ENCODE measurements at regions not wholly inside any gene's neighbourhood (a gene's known extent, or its start where the extent isn't known, plus 50 kb on each side); places are given as distances from the start of the nearest gene placed in this dataset.

DNA sequence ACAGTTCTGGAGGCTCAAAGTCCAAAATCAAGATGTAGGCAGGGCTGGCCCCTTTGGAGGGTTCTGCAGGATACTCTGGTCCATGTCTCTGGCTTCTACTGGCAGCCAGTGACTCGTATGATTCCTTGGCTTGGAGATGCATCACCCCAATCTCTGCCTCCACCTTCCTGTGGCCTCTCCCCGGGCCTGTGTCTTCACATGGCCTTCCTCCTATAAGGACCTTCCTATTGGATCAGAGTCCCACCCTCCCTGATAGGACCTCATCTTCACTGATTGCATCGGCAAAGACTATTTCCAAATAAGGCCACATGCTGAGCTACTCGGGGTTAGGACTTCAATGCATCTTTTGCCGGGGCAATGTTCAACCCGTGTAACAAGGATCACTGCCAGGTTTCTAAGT lies 509.0 kb downstream of the CD83 start:
- Mint-ChIP-seq H3K9me3 (ENCODE audit: low read depth, unreplicated experiment) (no peaks in the 10 kb centered on the region), H3K4me1 (ENCODE audit: low read depth, unreplicated experiment) (no peaks in the 10 kb centered on the region), H3K27ac (ENCODE audit: unreplicated experiment) (no peak overlapping the region), H3K27me3 (ENCODE audit: unreplicated experiment) (peaks cover 29% of the 10 kb centered on the region), H3K36me3 (ENCODE audit: insufficient read depth, unreplicated experiment) (no peaks in the 10 kb centered on the region), H3K4me3 (ENCODE audit: low read depth, unreplicated experiment) (no peak overlapping the region)
- intact Hi-C loops (cut with micrococcal nuclease; ENCODE audit: unreplicated experiment), result no loop called here
- TF ChIP-seq, protein P1, sequence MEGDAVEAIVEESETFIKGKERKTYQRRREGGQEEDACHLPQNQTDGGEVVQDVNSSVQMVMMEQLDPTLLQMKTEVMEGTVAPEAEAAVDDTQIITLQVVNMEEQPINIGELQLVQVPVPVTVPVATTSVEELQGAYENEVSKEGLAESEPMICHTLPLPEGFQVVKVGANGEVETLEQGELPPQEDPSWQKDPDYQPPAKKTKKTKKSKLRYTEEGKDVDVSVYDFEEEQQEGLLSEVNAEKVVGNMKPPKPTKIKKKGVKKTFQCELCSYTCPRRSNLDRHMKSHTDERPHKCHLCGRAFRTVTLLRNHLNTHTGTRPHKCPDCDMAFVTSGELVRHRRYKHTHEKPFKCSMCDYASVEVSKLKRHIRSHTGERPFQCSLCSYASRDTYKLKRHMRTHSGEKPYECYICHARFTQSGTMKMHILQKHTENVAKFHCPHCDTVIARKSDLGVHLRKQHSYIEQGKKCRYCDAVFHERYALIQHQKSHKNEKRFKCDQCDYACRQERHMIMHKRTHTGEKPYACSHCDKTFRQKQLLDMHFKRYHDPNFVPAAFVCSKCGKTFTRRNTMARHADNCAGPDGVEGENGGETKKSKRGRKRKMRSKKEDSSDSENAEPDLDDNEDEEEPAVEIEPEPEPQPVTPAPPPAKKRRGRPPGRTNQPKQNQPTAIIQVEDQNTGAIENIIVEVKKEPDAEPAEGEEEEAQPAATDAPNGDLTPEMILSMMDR (IDR thresholded peaks at IDR 0.05; ENCODE audit: unreplicated experiment), result no peak
- DNase-seq, result no peak
- BruUV-seq (replicated peaks), result no TSS peak
- CTCF ChIA-PET, result no interaction called here

DNA sequence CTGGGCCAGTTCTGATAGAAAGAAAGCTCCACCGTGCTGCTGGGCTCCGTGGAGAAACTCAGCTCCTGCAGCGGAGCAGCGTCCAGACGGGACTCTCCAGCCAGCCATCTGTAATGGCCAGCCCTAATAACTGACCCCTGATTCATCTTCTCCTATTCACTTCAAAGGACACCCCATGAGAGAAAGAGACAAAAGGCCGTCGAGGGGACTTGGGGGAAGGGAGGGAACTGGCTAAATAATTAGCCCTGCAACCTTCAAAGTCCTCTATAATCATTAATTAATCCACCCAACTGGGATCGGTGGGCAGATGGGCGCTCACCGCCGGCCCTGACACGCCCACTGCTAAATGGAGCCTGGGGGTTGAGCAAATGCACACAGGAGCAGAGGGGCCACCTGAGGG lies 512.4 kb downstream of the CD83 start:
- no peak overlapping the region for H3K27ac Mint-ChIP-seq (ENCODE audit: unreplicated experiment)
- CTCF ChIA-PET, result no interaction called here
- intact Hi-C loops (cut with micrococcal nuclease; ENCODE audit: unreplicated experiment), result no loop called here
- H3K4me3 Mint-ChIP-seq (ENCODE audit: low read depth, unreplicated experiment), result no peak overlapping the region
- no peaks in the 10 kb centered on the region for H3K4me1 Mint-ChIP-seq (ENCODE audit: low read depth, unreplicated experiment)
- TF ChIP-seq, protein P1 (IDR thresholded peaks at IDR 0.05; ENCODE audit: unreplicated experiment), result no peak
- peaks cover 38% of the 10 kb centered on the region for H3K27me3 Mint-ChIP-seq (ENCODE audit: unreplicated experiment)
- BruUV-seq (replicated peaks), result no TSS peak
- no peaks in the 10 kb centered on the region for H3K36me3 Mint-ChIP-seq (ENCODE audit: insufficient read depth, unreplicated experiment)
- no peaks in the 10 kb centered on the region for H3K9me3 Mint-ChIP-seq (ENCODE audit: low read depth, unreplicated experiment)
- DNase-seq, result no peak

DNA sequence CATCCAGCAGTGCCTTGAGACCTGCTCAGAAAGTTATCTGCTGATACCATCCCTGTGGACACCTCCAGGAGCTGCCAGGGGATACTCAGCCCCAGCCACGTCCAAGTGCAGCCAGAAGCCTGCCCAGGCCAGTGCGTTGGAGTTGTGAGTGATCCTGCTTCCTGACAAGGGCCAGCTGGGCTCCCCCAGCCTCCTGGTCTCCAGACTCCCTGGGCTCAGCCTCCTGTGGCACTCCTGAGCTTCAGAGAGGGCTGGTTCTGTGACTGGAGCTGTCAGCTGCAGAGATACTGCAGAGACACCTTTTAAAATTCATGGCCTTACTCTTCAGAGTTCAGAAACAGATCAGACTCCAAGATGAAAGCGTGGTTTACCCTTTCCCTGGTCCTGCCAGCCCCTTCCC lies 515.9 kb downstream of the CD83 start:
- peaks cover 38% of the 10 kb centered on the region for H3K27me3 Mint-ChIP-seq (ENCODE audit: unreplicated experiment)
- H3K36me3 Mint-ChIP-seq (ENCODE audit: insufficient read depth, unreplicated experiment), result no peaks in the 10 kb centered on the region
- TF ChIP-seq, protein P1 (IDR thresholded peaks at IDR 0.05; ENCODE audit: unreplicated experiment), result no peak
- BruUV-seq (replicated peaks), result no TSS peak
- CTCF ChIA-PET, result no interaction called here
- no peak overlapping the region for H3K4me3 Mint-ChIP-seq (ENCODE audit: low read depth, unreplicated experiment)
- no peaks in the 10 kb centered on the region for H3K9me3 Mint-ChIP-seq (ENCODE audit: low read depth, unreplicated experiment)
- intact Hi-C loops (cut with micrococcal nuclease; ENCODE audit: unreplicated experiment), result no loop called here
- H3K4me1 Mint-ChIP-seq (ENCODE audit: low read depth, unreplicated experiment), result peaks cover under 1% of the 10 kb centered on the region
- DNase-seq, result no peak
- H3K27ac Mint-ChIP-seq (ENCODE audit: unreplicated experiment), result no peak overlapping the region

DNA sequence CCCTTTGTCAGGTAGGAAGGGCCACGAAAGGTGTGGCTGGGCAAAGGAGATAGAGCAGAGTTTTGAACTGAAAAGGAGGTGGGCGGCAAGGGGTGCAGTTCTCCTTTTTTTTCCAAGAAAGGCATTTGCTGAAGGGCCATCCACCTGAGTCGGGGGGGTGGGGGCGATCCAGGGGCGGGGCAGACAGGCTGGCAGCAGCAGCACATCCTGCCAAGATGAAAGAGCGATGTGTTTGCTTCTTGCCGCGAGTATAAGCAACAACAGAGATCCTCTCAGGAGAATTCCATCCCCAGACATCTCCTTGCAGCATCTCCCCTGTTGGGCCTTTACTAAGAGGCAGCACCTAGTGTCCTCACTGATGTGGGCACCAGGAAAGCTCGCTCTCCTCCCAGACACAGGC lies 516.5 kb downstream of the CD83 start:
- Mint-ChIP-seq H3K4me3 (ENCODE audit: low read depth, unreplicated experiment) (no peak overlapping the region), H3K9me3 (ENCODE audit: low read depth, unreplicated experiment) (no peaks in the 10 kb centered on the region), H3K36me3 (ENCODE audit: insufficient read depth, unreplicated experiment) (no peaks in the 10 kb centered on the region), H3K27ac (ENCODE audit: unreplicated experiment) (no peak overlapping the region), H3K4me1 (ENCODE audit: low read depth, unreplicated experiment) (peaks cover 6% of the 10 kb centered on the region), H3K27me3 (ENCODE audit: unreplicated experiment) (peaks cover 32% of the 10 kb centered on the region)
- TF ChIP-seq, protein P1 (IDR thresholded peaks at IDR 0.05; ENCODE audit: unreplicated experiment), result no peak
- no peak for DNase-seq
- intact Hi-C loops (cut with micrococcal nuclease; ENCODE audit: unreplicated experiment), result no loop called here
- BruUV-seq (replicated peaks), result no TSS peak
- CTCF ChIA-PET, result no interaction called here

DNA sequence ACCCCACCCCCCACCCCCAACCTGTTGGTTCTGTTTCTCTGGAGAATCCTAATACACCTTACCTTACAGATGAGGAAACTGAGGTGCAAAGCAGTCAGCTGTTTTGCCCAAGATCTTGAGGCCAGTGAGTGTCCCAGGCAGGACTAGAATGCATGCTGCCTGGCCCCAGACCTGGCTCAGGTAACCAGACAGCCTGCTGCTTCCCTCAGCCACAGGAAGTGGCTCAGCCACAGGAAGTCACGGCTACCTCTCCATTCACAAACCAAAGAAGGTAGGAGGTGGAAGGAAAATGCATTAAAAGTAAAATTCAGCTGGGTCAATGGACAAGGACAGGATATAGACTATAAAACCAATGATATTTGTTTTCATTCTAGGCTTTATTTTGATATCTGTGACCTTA lies 517.6 kb downstream of the CD83 start:
- no peak overlapping the region for H3K27ac Mint-ChIP-seq (ENCODE audit: unreplicated experiment)
- BruUV-seq (replicated peaks), result no TSS peak
- intact Hi-C loops (cut with micrococcal nuclease; ENCODE audit: unreplicated experiment), result no loop called here
- no peaks in the 10 kb centered on the region for H3K9me3 Mint-ChIP-seq (ENCODE audit: low read depth, unreplicated experiment)
- H3K27me3 Mint-ChIP-seq (ENCODE audit: unreplicated experiment), result peaks cover 21% of the 10 kb centered on the region
- CTCF ChIA-PET, result no interaction called here
- H3K4me1 Mint-ChIP-seq (ENCODE audit: low read depth, unreplicated experiment), result peaks cover 13% of the 10 kb centered on the region
- DNase-seq, result no peak
- H3K4me3 Mint-ChIP-seq (ENCODE audit: low read depth, unreplicated experiment), result no peak overlapping the region
- H3K36me3 Mint-ChIP-seq (ENCODE audit: insufficient read depth, unreplicated experiment), result no peaks in the 10 kb centered on the region
- TF ChIP-seq, protein P1 (IDR thresholded peaks at IDR 0.05; ENCODE audit: unreplicated experiment), result no peak
